ENCODE measurements at regions not wholly inside any gene's neighbourhood (a gene's known extent, or its start where the extent isn't known, plus 50 kb on each side); places are given as distances from the start of the nearest gene placed in this dataset.

DNA sequence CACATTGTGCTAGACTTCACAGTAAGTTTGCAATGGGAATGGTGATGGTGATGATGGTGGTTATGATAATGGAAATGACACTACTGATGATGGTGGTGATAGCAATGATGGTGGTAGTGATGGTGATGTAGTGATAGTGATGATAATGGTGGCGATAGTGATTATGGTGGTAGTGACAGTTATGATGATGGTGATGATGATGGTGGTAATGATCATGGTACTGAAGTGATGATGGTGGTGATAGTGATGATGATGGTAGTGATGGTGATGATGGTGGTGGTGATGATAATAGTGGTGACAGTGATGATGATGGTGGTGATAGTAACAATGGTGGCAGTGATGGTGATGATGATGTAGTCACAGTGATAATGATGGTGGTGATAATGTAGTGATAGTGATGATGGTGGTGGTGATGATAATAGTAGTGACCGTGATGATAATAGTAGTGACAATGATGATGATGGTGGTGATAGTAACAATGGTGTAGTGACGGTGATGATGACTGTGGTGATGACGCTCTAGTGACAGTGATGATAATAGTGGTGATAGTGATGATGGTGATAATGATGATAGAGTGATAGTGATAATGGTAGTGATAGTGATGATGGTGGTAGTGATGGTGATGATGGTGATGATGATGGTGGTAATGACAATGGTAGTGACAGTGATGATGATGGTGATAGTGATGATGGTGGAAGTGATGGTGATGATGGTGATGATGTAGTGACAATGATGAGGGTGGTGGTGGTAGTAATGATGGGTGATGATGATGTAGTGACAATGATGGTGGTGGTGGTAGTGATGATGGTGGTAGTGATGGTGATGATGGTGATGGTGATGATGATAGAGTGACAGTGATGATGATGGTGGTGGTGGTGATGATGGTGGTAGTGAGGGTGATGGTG is 222.9 kb upstream of the PWP1 start:
- Mint-ChIP-seq H3K9me3 (no peaks in the 10 kb centered on the region), H3K27me3 (ENCODE audit: low read depth) (no peaks in the 10 kb centered on the region), H3K4me1 (ENCODE audit: low read depth) (peaks cover 11% of the 10 kb centered on the region), H3K27ac (no peak overlapping the region), H3K36me3 (ENCODE audit: low read depth) (no peaks in the 10 kb centered on the region), H3K4me3 (ENCODE audit: low read depth) (no peak overlapping the region)
- DNase-seq (ENCODE audit: low spot score), result no peak
- intact Hi-C loops (cut with micrococcal nuclease), result no loop called here

DNA sequence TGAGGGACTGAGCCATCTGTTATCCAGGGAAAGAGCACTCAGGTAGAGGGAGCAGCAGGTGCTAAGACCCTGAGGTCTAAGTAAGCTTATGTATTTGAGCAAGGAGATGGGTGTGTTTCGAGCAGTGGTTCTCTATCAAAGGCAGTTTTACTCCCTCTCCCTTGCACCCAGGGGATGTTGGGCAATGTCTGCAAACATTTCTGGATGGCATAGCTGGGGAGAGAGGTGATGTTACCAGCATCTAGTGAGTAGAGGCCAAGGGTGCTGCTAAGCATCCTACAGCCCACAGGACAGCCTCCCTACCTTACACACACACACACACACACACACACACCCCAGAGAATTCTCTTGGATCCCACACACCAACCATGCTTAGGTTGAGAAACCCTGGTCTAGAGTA is 221.0 kb upstream of the PWP1 start:
- intact Hi-C loops (cut with micrococcal nuclease), result no loop called here
- Mint-ChIP-seq H3K27ac (no peak overlapping the region), H3K4me3 (ENCODE audit: low read depth) (no peak overlapping the region), H3K9me3 (no peaks in the 10 kb centered on the region), H3K36me3 (ENCODE audit: low read depth) (no peaks in the 10 kb centered on the region), H3K4me1 (ENCODE audit: low read depth) (peaks cover 16% of the 10 kb centered on the region), H3K27me3 (ENCODE audit: low read depth) (no peaks in the 10 kb centered on the region)
- no peak for DNase-seq (ENCODE audit: low spot score)

DNA sequence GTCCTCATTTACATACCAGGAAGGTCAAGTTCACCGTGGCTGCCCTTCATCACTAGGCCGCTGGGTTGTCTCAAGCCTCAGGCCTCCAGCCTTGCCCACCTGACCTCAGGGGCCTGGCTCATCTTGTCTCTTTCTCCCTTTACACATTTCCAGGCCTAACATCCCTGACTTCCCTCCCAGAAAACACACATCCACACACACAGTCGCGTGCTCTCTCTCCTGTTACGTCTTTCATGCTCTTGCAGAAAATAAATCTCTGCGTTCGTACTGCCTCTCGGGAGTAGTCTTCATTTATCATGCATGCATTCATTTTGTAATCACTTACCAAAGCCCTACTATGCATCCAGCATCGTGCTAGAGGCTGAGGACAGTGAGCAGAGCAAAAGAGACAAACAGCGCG is 220.0 kb upstream of the PWP1 start:
- H3K4me1 Mint-ChIP-seq (ENCODE audit: low read depth), result peaks cover 16% of the 10 kb centered on the region
- no peaks in the 10 kb centered on the region for H3K9me3 Mint-ChIP-seq
- H3K27me3 Mint-ChIP-seq (ENCODE audit: low read depth), result no peaks in the 10 kb centered on the region
- no peak overlapping the region for H3K27ac Mint-ChIP-seq
- intact Hi-C loops (cut with micrococcal nuclease), result no loop called here
- no peak overlapping the region for H3K4me3 Mint-ChIP-seq (ENCODE audit: low read depth)
- no peaks in the 10 kb centered on the region for H3K36me3 Mint-ChIP-seq (ENCODE audit: low read depth)
- no peak for DNase-seq (ENCODE audit: low spot score)

DNA sequence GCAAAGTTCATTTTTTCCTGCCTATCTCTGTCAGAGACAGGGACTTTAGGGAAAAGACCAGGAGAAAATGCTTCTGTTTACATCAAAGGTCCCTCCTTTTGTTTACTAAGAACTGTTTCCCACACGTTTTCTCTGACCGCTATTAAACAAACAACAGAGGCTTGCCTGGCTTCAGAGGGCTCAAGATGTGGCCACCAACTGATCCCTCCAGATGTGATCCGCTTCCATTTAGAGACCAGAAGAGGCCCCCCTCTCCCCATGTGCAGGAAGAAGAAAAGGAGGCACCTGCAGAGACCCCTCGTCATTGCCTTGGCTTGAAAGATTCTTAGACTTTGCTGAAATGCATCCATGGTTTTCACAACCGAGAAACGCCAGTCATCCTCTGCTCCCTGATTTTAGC is 217.9 kb upstream of the PWP1 start:
- Mint-ChIP-seq H3K27ac (no peak overlapping the region), H3K9me3 (no peaks in the 10 kb centered on the region), H3K27me3 (ENCODE audit: low read depth) (no peaks in the 10 kb centered on the region), H3K4me1 (ENCODE audit: low read depth) (peaks cover 10% of the 10 kb centered on the region), H3K4me3 (ENCODE audit: low read depth) (no peak overlapping the region), H3K36me3 (ENCODE audit: low read depth) (no peaks in the 10 kb centered on the region)
- no peak for DNase-seq (ENCODE audit: low spot score)
- intact Hi-C loops (cut with micrococcal nuclease), result no loop called here

DNA sequence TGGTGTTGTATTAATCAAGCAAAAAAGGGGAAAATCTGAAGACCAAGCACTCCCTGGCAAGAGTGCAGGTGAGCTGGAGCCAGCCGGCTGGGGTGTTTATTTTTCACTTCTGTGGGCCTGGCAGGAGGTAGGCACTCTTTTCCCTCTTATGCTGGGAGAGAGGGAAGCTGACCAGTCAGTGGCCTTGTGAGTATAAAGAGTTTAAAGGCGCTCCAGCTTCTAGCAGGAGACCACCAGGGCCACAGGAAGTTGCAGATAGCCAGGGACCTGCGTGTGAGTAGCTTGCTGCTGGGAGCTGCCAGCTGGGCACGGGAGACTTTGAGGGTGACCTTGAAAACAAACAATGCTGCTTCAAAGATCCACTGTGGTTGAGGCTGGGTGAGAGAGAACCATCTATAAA is 217.4 kb upstream of the PWP1 start:
- no peak overlapping the region for H3K4me3 Mint-ChIP-seq (ENCODE audit: low read depth)

GRCh38 chr12:107469011-107469410 is 216.6 kb upstream of the PWP1 start:
- H3K36me3 Mint-ChIP-seq (ENCODE audit: low read depth), result no peaks in the 10 kb centered on the region
- H3K9me3 Mint-ChIP-seq, result no peaks in the 10 kb centered on the region
- H3K4me3 Mint-ChIP-seq (ENCODE audit: low read depth), result no peak overlapping the region
- peaks cover 10% of the 10 kb centered on the region for H3K4me1 Mint-ChIP-seq (ENCODE audit: low read depth)
- H3K27ac Mint-ChIP-seq, result no peak overlapping the region
- intact Hi-C loops (cut with micrococcal nuclease), result no loop called here
- no peaks in the 10 kb centered on the region for H3K27me3 Mint-ChIP-seq (ENCODE audit: low read depth)
- no peak for DNase-seq (ENCODE audit: low spot score)

More for the DNA sequence above, 217.4 kb upstream of the PWP1 start:
- no peak for DNase-seq (ENCODE audit: low spot score)
- intact Hi-C loops (cut with micrococcal nuclease), result no loop called here
- Mint-ChIP-seq H3K27me3 (ENCODE audit: low read depth) (no peaks in the 10 kb centered on the region), H3K9me3 (no peaks in the 10 kb centered on the region), H3K27ac (no peak overlapping the region), H3K4me1 (ENCODE audit: low read depth) (peaks cover 10% of the 10 kb centered on the region), H3K36me3 (ENCODE audit: low read depth) (no peaks in the 10 kb centered on the region)

DNA sequence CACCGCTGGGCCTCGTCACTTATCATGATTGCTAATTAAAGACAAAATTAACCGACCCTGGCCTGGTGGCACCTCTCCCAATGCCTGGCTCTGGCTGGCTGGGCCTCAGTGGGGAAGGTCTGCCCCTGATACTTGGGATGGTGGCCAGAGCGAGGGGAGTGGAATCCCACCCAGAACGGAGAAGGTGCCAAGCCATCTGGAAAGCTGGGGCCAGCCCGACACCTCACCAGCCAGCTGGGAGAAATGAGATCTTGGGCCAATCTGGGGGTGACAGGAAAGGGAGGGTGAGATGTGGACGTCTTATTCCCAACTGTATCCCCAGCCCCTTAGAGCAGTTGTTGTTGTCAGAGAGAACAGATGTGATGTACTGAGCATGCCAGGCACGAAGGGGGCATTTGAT is 215.0 kb upstream of the PWP1 start:
- Mint-ChIP-seq H3K4me3 (ENCODE audit: low read depth) (no peak overlapping the region), H3K9me3 (no peaks in the 10 kb centered on the region), H3K4me1 (ENCODE audit: low read depth) (peaks cover 21% of the 10 kb centered on the region), H3K27ac (no peak overlapping the region), H3K27me3 (ENCODE audit: low read depth) (no peaks in the 10 kb centered on the region), H3K36me3 (ENCODE audit: low read depth) (no peaks in the 10 kb centered on the region)
- intact Hi-C loops (cut with micrococcal nuclease), result no loop called here
- DNase-seq (ENCODE audit: low spot score), result no peak

DNA sequence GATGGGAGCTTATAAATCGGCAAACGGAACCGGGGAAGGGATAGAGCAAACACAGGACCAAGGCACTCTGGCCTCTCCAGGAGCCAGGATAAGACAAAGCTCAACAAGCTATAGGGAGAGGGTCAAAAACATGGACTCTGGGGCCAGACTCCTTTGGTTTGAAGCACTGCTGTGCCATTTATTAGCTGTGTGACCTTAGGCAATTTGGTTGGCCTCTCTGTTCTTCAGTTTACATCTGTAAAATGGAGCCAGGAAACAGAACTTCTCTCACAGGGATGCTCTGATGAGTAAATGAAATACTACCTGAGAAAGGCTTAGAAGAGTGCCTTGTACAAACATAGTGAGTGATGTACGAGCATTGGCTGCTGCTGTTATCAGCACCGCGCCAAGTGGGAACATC is 213.3 kb upstream of the PWP1 start:
- intact Hi-C loops (cut with micrococcal nuclease), result no loop called here
- Mint-ChIP-seq H3K36me3 (ENCODE audit: low read depth) (no peaks in the 10 kb centered on the region), H3K27me3 (ENCODE audit: low read depth) (no peaks in the 10 kb centered on the region), H3K9me3 (no peaks in the 10 kb centered on the region), H3K4me1 (ENCODE audit: low read depth) (peaks cover 16% of the 10 kb centered on the region), H3K27ac (no peak overlapping the region), H3K4me3 (ENCODE audit: low read depth) (no peak overlapping the region)
- no peak for DNase-seq (ENCODE audit: low spot score)

DNA sequence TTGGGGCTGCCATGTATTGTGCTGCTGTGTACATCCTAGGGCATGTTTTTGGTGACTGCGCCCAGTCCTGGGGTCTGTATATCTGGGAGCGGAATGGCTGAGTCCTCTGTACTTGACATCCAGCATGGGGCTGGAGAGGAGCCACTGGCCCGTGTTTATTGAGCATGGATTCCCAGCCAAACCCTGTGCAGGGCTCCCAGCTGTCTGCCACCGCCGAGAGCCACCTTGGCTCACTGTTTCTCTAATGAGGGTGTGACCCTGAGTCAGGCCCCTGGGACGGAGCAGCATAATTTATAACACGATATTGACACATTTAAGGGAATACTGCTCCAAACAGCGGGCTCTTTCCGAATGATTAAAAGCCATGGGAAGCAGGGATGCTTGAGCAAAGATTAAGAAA is 211.5 kb upstream of the PWP1 start:
- no peak for DNase-seq (ENCODE audit: low spot score)
- no peaks in the 10 kb centered on the region for H3K36me3 Mint-ChIP-seq (ENCODE audit: low read depth)
- peaks cover 11% of the 10 kb centered on the region for H3K4me1 Mint-ChIP-seq (ENCODE audit: low read depth)
- H3K27me3 Mint-ChIP-seq (ENCODE audit: low read depth), result no peaks in the 10 kb centered on the region
- H3K27ac Mint-ChIP-seq, result no peak overlapping the region
- intact Hi-C loops (cut with micrococcal nuclease), result no loop called here
- no peaks in the 10 kb centered on the region for H3K9me3 Mint-ChIP-seq
- H3K4me3 Mint-ChIP-seq (ENCODE audit: low read depth), result no peak overlapping the region

DNA sequence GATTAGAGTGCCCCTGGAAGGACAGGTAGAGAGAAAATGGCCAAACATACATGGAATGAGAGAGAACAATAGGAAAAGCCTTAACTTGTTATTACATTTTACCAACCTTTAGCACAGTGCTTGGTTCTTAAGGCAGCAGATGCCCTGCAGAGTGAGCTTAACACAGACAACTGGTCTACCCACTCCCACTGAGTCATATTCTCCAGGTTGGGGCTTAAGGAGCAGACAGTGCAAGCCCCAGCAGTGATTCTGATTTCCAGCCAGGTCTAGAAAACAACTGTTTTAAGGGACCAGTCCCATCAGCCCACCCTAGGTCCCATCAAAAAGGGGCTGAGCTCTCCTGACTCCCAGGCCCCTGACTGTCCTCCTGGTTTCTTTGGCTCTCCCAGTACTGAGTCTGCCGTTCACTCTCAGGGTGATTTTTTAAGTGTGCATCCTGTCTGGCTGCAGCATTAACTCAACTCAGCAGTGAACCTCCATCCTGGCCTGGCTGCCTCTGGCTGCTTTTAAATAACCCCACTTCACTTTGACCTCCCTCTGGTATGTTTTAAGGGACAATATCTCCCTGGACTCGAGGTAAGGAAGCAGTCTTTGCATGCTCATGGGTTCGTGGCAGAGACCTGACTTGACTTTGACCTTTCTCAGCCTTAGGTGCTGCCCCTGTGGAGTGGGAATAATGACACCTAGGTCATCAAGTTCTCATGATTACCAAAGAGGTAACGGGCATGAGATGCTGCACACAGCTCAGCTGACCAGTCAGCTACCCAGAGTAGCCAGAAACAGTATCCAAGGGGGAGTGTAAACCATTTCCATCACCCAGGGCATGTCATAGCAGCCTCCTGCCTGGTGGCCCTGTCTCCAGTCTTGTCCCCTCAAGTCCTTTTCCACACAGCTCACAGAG is 210.7 kb upstream of the PWP1 start:
- Mint-ChIP-seq H3K27ac (no peak overlapping the region), H3K4me1 (ENCODE audit: low read depth) (peaks cover 11% of the 10 kb centered on the region)
- DNase-seq (ENCODE audit: low spot score), result no peak

GRCh38 chr12:107475900-107476299 is 209.7 kb upstream of the PWP1 start:
- H3K36me3 Mint-ChIP-seq (ENCODE audit: low read depth), result no peaks in the 10 kb centered on the region
- no peaks in the 10 kb centered on the region for H3K27me3 Mint-ChIP-seq (ENCODE audit: low read depth)
- intact Hi-C loops (cut with micrococcal nuclease), result no loop called here
- H3K4me1 Mint-ChIP-seq (ENCODE audit: low read depth), result peaks cover 11% of the 10 kb centered on the region
- no peak overlapping the region for H3K4me3 Mint-ChIP-seq (ENCODE audit: low read depth)
- no peak overlapping the region for H3K27ac Mint-ChIP-seq
- DNase-seq (ENCODE audit: low spot score), result no peak
- H3K9me3 Mint-ChIP-seq, result no peaks in the 10 kb centered on the region

More for the DNA sequence above, 210.7 kb upstream of the PWP1 start:
- intact Hi-C loops (cut with micrococcal nuclease), result no loop called here
- no peaks in the 10 kb centered on the region for H3K36me3 Mint-ChIP-seq (ENCODE audit: low read depth)
- H3K27me3 Mint-ChIP-seq (ENCODE audit: low read depth), result no peaks in the 10 kb centered on the region
- H3K4me3 Mint-ChIP-seq (ENCODE audit: low read depth), result no peak overlapping the region
- H3K9me3 Mint-ChIP-seq, result no peaks in the 10 kb centered on the region

GRCh38 chr12:107477018-107477417 is 208.6 kb upstream of the PWP1 start:
- Mint-ChIP-seq H3K36me3 (ENCODE audit: low read depth) (no peaks in the 10 kb centered on the region), H3K9me3 (no peaks in the 10 kb centered on the region), H3K27me3 (ENCODE audit: low read depth) (no peaks in the 10 kb centered on the region), H3K4me3 (ENCODE audit: low read depth) (no peak overlapping the region), H3K27ac (no peak overlapping the region), H3K4me1 (ENCODE audit: low read depth) (peaks cover 11% of the 10 kb centered on the region)
- intact Hi-C loops (cut with micrococcal nuclease), result no loop called here
- DNase-seq (ENCODE audit: low spot score), result no peak

Measured in activated T-helper 2 cell treated with anti-CD3 and anti-CD28 coated beads, Interferon-gamma antibody, Interleukin-2, Interleukin-4, amounts not matched to agents 10 μg/mL and 5 μg/mL and 100 μg/mL, durations not matched to agents 14 hours and 24 hours and 36 hours (primary cell).